GM06990 (cell line): ENCODE measurements at regions not wholly inside any gene's neighbourhood (a gene's known extent, or its start where the extent isn't known, plus 50 kb on each side); places are given as distances from the start of the nearest gene placed in this dataset.

Experiments used
- DNase-seq: peaks from one replicate; pipeline ENCODE4 v3.0.0-alpha.2; 2011; ENCODE audit not compliant: insufficient read length; ENCODE audit errors: extremely low read depth
- H3K27me3 ChIP-seq: replicated peaks from 2 replicates; pipeline ENCODE4 v1.6.0; 2011; ENCODE audit warnings: low read length; ENCODE audit not compliant: control insufficient read depth, insufficient read depth
- H3K36me3 ChIP-seq: 2 replicates; pipeline ENCODE4 v1.5.1; 2011; ENCODE audit warnings: low read length; ENCODE audit not compliant: control insufficient read depth, insufficient read depth
- H3K4me3 ChIP-seq: replicated peaks from 2 replicates; pipeline ENCODE4 v1.5.1; 2011; ENCODE audit warnings: low read depth, mild to moderate bottlenecking, control low read depth, low read length
- TF ChIP-seq, protein P1 (sequence below): IDR thresholded peaks from 2 replicates; pipeline ENCODE4 v1.5.1; 2011; ENCODE audit warnings: low read length, control low read depth, mild to moderate bottlenecking, inconsistent platforms; ENCODE audit not compliant: insufficient read depth, poor library complexity, severe bottlenecking

DNA sequence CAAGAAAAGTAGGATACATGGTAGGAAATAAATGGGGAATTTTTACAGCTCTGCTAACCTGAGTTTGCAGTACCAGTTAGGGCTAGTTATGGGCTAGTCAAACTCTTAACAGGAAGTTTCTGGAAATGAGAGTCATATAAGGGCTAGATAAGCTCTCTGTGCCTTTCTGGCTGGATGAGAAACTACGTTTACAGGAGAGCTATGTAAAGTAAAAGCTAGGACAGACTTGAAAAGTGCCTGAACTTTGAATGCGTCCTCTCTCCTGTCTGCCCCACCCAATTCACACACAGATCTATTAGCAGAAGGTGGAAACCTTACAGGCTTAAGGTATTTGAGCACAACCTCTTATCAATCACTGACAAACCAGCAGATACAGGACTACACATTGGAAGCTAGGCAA lies 167.1 kb downstream of the SNX19 start:
- TF ChIP-seq, protein P1, sequence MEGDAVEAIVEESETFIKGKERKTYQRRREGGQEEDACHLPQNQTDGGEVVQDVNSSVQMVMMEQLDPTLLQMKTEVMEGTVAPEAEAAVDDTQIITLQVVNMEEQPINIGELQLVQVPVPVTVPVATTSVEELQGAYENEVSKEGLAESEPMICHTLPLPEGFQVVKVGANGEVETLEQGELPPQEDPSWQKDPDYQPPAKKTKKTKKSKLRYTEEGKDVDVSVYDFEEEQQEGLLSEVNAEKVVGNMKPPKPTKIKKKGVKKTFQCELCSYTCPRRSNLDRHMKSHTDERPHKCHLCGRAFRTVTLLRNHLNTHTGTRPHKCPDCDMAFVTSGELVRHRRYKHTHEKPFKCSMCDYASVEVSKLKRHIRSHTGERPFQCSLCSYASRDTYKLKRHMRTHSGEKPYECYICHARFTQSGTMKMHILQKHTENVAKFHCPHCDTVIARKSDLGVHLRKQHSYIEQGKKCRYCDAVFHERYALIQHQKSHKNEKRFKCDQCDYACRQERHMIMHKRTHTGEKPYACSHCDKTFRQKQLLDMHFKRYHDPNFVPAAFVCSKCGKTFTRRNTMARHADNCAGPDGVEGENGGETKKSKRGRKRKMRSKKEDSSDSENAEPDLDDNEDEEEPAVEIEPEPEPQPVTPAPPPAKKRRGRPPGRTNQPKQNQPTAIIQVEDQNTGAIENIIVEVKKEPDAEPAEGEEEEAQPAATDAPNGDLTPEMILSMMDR, result no peak
- Histone ChIP-seq H3K36me3 (no peaks in the 10 kb centered on the region), H3K27me3 (no peaks in the 10 kb centered on the region), H3K4me3 (no peak overlapping the region)
- DNase-seq, result no peak

- H3K27me3 ChIP-seq, result no peaks in the 10 kb centered on the region
- TF ChIP-seq, protein P1, result no peak
- DNase-seq, result no peak
- H3K4me3 ChIP-seq, result no peak overlapping the region
- no peaks in the 10 kb centered on the region for H3K36me3 ChIP-seq
Measured at GRCh38 chr11:130760515-130761125, 155.7 kb downstream of the SNX19 start.

- TF ChIP-seq, protein P1, result no peak
- no peaks in the 10 kb centered on the region for H3K36me3 ChIP-seq
- no peak overlapping the region for H3K4me3 ChIP-seq
- H3K27me3 ChIP-seq, result no peaks in the 10 kb centered on the region
- no peak for DNase-seq
Measured at GRCh38 chr11:130761560-130762220, 154.6 kb downstream of the SNX19 start.

- H3K4me3 ChIP-seq, result no peak overlapping the region
- no peaks in the 10 kb centered on the region for H3K36me3 ChIP-seq
- TF ChIP-seq, protein P1, result no peak
- H3K27me3 ChIP-seq, result no peaks in the 10 kb centered on the region
- DNase-seq, result no peak
Measured at GRCh38 chr11:130762638-130763037, 153.6 kb downstream of the SNX19 start.

DNA sequence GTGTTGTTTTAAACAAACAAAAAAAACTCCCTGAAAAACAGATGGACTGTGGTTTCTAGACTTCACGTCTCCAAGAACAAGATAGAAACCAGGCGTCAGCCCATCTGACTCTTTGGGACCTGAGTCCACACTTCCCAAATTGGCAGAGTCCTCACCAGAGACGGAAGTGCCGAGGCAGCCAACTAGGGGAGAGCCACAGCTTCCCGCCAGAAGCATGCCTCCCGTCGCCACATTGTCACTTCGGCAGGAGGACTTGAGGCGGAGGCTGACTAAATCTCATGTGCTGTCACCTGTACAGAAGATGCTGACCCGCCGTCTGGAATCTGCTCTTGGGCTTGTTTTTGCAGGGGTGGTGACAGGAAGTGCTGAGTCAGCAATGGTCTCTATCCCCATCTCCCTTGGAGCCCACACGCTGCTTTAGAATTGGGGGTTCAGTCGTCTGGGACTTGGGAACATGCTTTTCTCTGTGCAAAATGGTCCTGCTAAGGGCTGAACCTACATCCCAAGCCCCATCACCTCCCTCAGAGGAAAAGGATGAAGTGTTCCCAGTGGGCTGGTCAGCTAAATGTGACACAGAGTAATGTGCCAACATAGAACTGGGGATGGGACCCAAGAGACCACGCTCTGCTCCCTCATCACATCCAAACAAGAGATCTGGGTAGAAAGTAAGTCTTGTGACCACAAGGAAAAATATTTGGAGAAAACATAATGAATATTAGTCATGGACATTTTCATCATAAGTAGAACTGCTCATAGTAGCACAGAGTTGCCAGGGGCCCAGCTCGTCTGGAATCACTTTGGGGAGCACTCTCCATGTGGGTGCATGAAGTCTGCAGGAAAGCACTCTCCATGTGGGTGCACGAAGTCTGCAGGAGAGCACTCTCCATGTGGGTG lies 152.9 kb downstream of the SNX19 start:
- Histone ChIP-seq H3K27me3 (no peaks in the 10 kb centered on the region), H3K36me3 (no peaks in the 10 kb centered on the region), H3K4me3 (no peak overlapping the region)
- DNase-seq, result no peak
- TF ChIP-seq, protein P1, result no peak
